MM.1S (cell line): ENCODE measurements at regions not wholly inside any gene's neighbourhood (a gene's known extent, or its start where the extent isn't known, plus 50 kb on each side); places are given as distances from the start of the nearest gene placed in this dataset.

Source experiments
- CTCF ChIP-seq: fragments of 300-600 bp; sonication (generic); IDR thresholded peaks from 2 replicates; pipeline ENCODE4 v1.5.1; 2016; ENCODE audit warnings: antibody characterized with exemption, low read length, mixed read lengths
- EZH2 ChIP-seq: fragments of 300-600 bp; sonication (generic); optimal IDR thresholded peaks from 2 replicates; pipeline ENCODE3; 2017; ENCODE audit warnings: low read depth, mild to moderate bottlenecking, antibody characterized with exemption, low read length, mixed read lengths

GRCh38 chr14:83883732-83884131, 1646.2 kb upstream of the FLRT2 start:
- no peak for TF ChIP-seq CTCF
- TF ChIP-seq EZH2, result no peak
